ENCODE measurements at regions not wholly inside any gene's neighbourhood (a gene's known extent, or its start where the extent isn't known, plus 50 kb on each side); places are given as distances from the start of the nearest gene placed in this dataset.
"Not testable (repeated sequence)": the region's sequence is repeated elsewhere in the genome, so short reads cannot be mapped to it uniquely, and the experiment has no call there.

- Mint-ChIP-seq H3K27me3 (ENCODE audit: low read depth in 3 of 3) (peaks cover 2 to 6% (median 3%) of the 10 kb centered on the region in 3 donors), H3K4me1 (peaks cover 10% of the 10 kb centered on the region in 2 donors), H3K27ac (no peak overlapping the region), H3K36me3 (no peaks in the 10 kb centered on the region), H3K9me3 (no peaks in the 10 kb centered on the region), H3K4me3 (no peak overlapping the region)
- DNase-seq: no peak
These were observed 173.8 kb downstream of the TMEM26 start for GRCh38 chr10:61279400-61279799.

- no peak overlapping the region for H3K27ac Mint-ChIP-seq
- H3K4me1 Mint-ChIP-seq: peaks cover 2% of the 10 kb centered on the region in 2 donors
- H3K27me3 Mint-ChIP-seq (ENCODE audit: low read depth in 3 of 3): peaks cover 2 to 6% (median 2%) of the 10 kb centered on the region in 3 donors
- H3K36me3 Mint-ChIP-seq: no peaks in the 10 kb centered on the region
- H3K4me3 Mint-ChIP-seq: no peak overlapping the region
- DNase-seq: no peak
- no peaks in the 10 kb centered on the region for H3K9me3 Mint-ChIP-seq
These were observed 174.6 kb downstream of the TMEM26 start for GRCh38 chr10:61278556-61278955.

- H3K4me3 Mint-ChIP-seq: no peak overlapping the region
- H3K27ac Mint-ChIP-seq: no peak overlapping the region
These were observed 180.4 kb downstream of the TMEM26 start for GRCh38 chr10:61272781-61273180.

GRCh38 chr10:61271127-61271780 is 181.9 kb downstream of the TMEM26 start:
- Mint-ChIP-seq H3K4me1 (no peaks in the 10 kb centered on the region), H3K27ac (no peak overlapping the region), H3K36me3 (no peaks in the 10 kb centered on the region), H3K9me3 (no peaks in the 10 kb centered on the region), H3K27me3 (ENCODE audit: low read depth in 3 of 3) (peaks cover 2 to 3% (median 3%) of the 10 kb centered on the region in 3 donors), H3K4me3 (no peak overlapping the region)
- no peak for DNase-seq

More at GRCh38 chr10:61272781-61273180, 180.4 kb downstream of the TMEM26 start:
- no peaks in the 10 kb centered on the region for H3K36me3 Mint-ChIP-seq
- H3K27me3 Mint-ChIP-seq (ENCODE audit: low read depth in 3 of 3): peaks cover 2 to 3% (median 3%) of the 10 kb centered on the region in 3 donors
- DNase-seq: no peak
- no peaks in the 10 kb centered on the region for H3K9me3 Mint-ChIP-seq
- H3K4me1 Mint-ChIP-seq: no peaks in the 10 kb centered on the region

GRCh38 chr10:61263518-61263917 is 189.7 kb downstream of the TMEM26 start:
- Mint-ChIP-seq H3K4me3 (no peak overlapping the region), H3K4me1 (no peaks in the 10 kb centered on the region), H3K27ac (no peak overlapping the region), H3K36me3 (no peaks in the 10 kb centered on the region), H3K27me3 (ENCODE audit: low read depth in 3 of 3) (peaks cover 0 to 9% (median 7%) of the 10 kb centered on the region in 3 donors), H3K9me3 (peaks cover 0 to 5% (median 1%) of the 10 kb centered on the region in 6 donors)
- no peak for DNase-seq

- H3K9me3 Mint-ChIP-seq: peaks cover 0 to 5% (median 1%) of the 10 kb centered on the region in 6 donors
These were observed 190.5 kb downstream of the TMEM26 start for GRCh38 chr10:61262486-61263261.

GRCh38 chr10:61257956-61258496 is 195.2 kb downstream of the TMEM26 start:
- no peak for DNase-seq
- H3K36me3 Mint-ChIP-seq: no peaks in the 10 kb centered on the region
- H3K9me3 Mint-ChIP-seq: peaks cover 0 to 22% (median 12%) of the 10 kb centered on the region in 6 donors
- no peak overlapping the region for H3K4me3 Mint-ChIP-seq
- no peaks in the 10 kb centered on the region for H3K4me1 Mint-ChIP-seq
- H3K27me3 Mint-ChIP-seq (ENCODE audit: low read depth in 3 of 3): peaks cover 3 to 10% (median 9%) of the 10 kb centered on the region in 3 donors
- no peak overlapping the region for H3K27ac Mint-ChIP-seq

More at GRCh38 chr10:61262486-61263261, 190.5 kb downstream of the TMEM26 start:
- H3K4me1 Mint-ChIP-seq: no peaks in the 10 kb centered on the region
- H3K27ac Mint-ChIP-seq: no peak overlapping the region
- H3K36me3 Mint-ChIP-seq: no peaks in the 10 kb centered on the region
- no peak for DNase-seq
- H3K27me3 Mint-ChIP-seq (ENCODE audit: low read depth in 3 of 3): peaks cover 3 to 9% (median 7%) of the 10 kb centered on the region in 3 donors
- no peak overlapping the region for H3K4me3 Mint-ChIP-seq

GRCh38 chr10:61257136-61257535 is 196.0 kb downstream of the TMEM26 start:
- H3K27me3 Mint-ChIP-seq (ENCODE audit: low read depth in 3 of 3): peaks cover 3 to 10% (median 9%) of the 10 kb centered on the region in 3 donors
- no peaks in the 10 kb centered on the region for H3K4me1 Mint-ChIP-seq
- H3K4me3 Mint-ChIP-seq: no peak overlapping the region
- peaks cover 0 to 22% (median 12%) of the 10 kb centered on the region in 6 donors for H3K9me3 Mint-ChIP-seq
- no peak overlapping the region for H3K27ac Mint-ChIP-seq
- no peaks in the 10 kb centered on the region for H3K36me3 Mint-ChIP-seq
- no peak for DNase-seq

GRCh38 chr10:61252326-61252725 is 200.9 kb downstream of the TMEM26 start:
- not testable (repeated sequence) for H3K27me3 Mint-ChIP-seq (ENCODE audit: low read depth in 3 of 3); H3K4me1 Mint-ChIP-seq; H3K4me3 Mint-ChIP-seq; DNase-seq; H3K36me3 Mint-ChIP-seq; H3K27ac Mint-ChIP-seq
- peaks cover 0 to 22% (median 10%) of the 10 kb centered on the region in 6 donors for H3K9me3 Mint-ChIP-seq

- Mint-ChIP-seq H3K27ac (no peak overlapping the region), H3K27me3 (ENCODE audit: low read depth in 3 of 3) (peaks cover 2 to 3% (median 2%) of the 10 kb centered on the region in 3 donors), H3K9me3 (peaks cover 0 to 22% (median 9%) of the 10 kb centered on the region in 6 donors), H3K4me3 (no peak overlapping the region), H3K36me3 (no peaks in the 10 kb centered on the region), H3K4me1 (no peaks in the 10 kb centered on the region)
- DNase-seq: no peak
These were observed 202.1 kb downstream of the TMEM26 start for GRCh38 chr10:61251089-61251488.

GRCh38 chr10:61250131-61250530 is 203.1 kb downstream of the TMEM26 start:
- DNase-seq: no peak
- H3K27ac Mint-ChIP-seq: no peak overlapping the region
- no peak overlapping the region for H3K4me3 Mint-ChIP-seq
- H3K36me3 Mint-ChIP-seq: no peaks in the 10 kb centered on the region
- H3K27me3 Mint-ChIP-seq (ENCODE audit: low read depth in 3 of 3): peaks cover 2 to 3% (median 2%) of the 10 kb centered on the region in 3 donors
- H3K4me1 Mint-ChIP-seq: no peaks in the 10 kb centered on the region
- H3K9me3 Mint-ChIP-seq: peaks cover 0 to 19% (median 8%) of the 10 kb centered on the region in 6 donors

GRCh38 chr10:61248013-61248412 is 205.2 kb downstream of the TMEM26 start:
- H3K4me1 Mint-ChIP-seq: no peaks in the 10 kb centered on the region
- H3K27me3 Mint-ChIP-seq (ENCODE audit: low read depth in 3 of 3): peaks cover 0 to 3% (median 1%) of the 10 kb centered on the region in 3 donors
- H3K4me3 Mint-ChIP-seq: no peak overlapping the region
- peaks cover 0 to 6% (median 0%) of the 10 kb centered on the region in 6 donors for H3K9me3 Mint-ChIP-seq
- H3K27ac Mint-ChIP-seq: no peak overlapping the region
- no peaks in the 10 kb centered on the region for H3K36me3 Mint-ChIP-seq
- DNase-seq: no peak

- Mint-ChIP-seq H3K4me1 (no peaks in the 10 kb centered on the region), H3K36me3 (no peaks in the 10 kb centered on the region), H3K9me3 (peaks cover 0 to 6% (median 0%) of the 10 kb centered on the region in 6 donors), H3K27me3 (ENCODE audit: low read depth in 3 of 3) (peaks cover 0 to 3% (median 3%) of the 10 kb centered on the region in 3 donors), H3K4me3 (no peak overlapping the region), H3K27ac (no peak overlapping the region)
- DNase-seq: no peak
These were observed 208.9 kb downstream of the TMEM26 start for GRCh38 chr10:61244261-61244775.

GRCh38 chr10:61232780-61233179 is 220.4 kb downstream of the TMEM26 start:
- Mint-ChIP-seq H3K4me3 (no peak overlapping the region), H3K9me3 (peaks cover 2 to 11% (median 5%) of the 10 kb centered on the region in 6 donors), H3K36me3 (no peaks in the 10 kb centered on the region), H3K4me1 (no peaks in the 10 kb centered on the region), H3K27me3 (ENCODE audit: low read depth in 3 of 3) (peaks cover 2 to 4% (median 3%) of the 10 kb centered on the region in 3 donors), H3K27ac (no peak overlapping the region)
- no peak for DNase-seq
